ENCODE measurements at regions not wholly inside any gene's neighbourhood (a gene's known extent, or its start where the extent isn't known, plus 50 kb on each side); places are given as distances from the start of the nearest gene placed in this dataset.
A peak's percentile ranks its signal among the peaks of the same experiment; 100 is the strongest.

- Mint-ChIP-seq H3K4me3 (no peak overlapping the region), H3K27ac (no peak overlapping the region), H3K36me3 (ENCODE audit: low read depth) (peaks cover 4% of the 10 kb centered on the region), H3K4me1 (no peaks in the 10 kb centered on the region), H3K27me3 (peaks cover 49% of the 10 kb centered on the region)
- DNase-seq (no peak), ATAC-seq (no peak)
- no peaks in the 10 kb centered on the region for H3K9me3 ChIP-seq (ENCODE audit: control insufficient read depth, low read length, poor library complexity, severe bottlenecking)
These were observed 189.6 kb upstream of the NRP1 start for GRCh38 chr10:33524041-33524440.

DNA sequence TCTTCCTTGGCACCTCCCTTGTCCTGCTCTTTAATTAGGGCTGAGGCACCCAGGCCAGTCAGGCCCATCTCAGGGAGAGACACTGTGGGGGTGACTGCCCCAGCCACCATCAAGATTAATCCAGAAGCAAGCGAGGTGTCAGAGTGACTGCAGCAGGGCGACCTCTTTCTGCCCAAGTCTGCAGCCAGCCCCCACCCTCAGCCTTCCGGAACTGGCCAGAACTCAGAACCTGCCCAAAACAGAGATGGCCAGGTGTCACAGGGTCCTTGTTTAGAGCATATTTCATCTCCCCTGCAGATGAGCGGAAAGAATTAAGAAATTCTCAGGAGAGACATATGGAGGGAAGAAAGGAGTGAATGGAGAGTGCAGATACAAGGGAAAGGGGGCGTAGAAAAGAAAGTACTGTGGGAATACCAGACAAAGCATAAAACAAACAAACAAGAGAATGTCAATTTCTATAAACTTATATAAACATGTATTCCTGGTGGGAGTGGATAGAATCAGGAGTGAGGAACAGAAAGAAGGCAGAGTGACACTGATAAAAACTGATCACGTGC lies 188.8 kb upstream of the NRP1 start:
- Mint-ChIP-seq H3K27me3 (peaks cover 53% of the 10 kb centered on the region), H3K4me1 (no peaks in the 10 kb centered on the region), H3K27ac (no peak overlapping the region), H3K4me3 (no peak overlapping the region), H3K36me3 (ENCODE audit: low read depth) (peaks cover 4% of the 10 kb centered on the region)
- no peak for ATAC-seq
- DNase-seq = no peak
- H3K9me3 ChIP-seq (ENCODE audit: control insufficient read depth, low read length, poor library complexity, severe bottlenecking) = no peaks in the 10 kb centered on the region

- H3K9me3 ChIP-seq (ENCODE audit: control insufficient read depth, low read length, poor library complexity, severe bottlenecking) = no peaks in the 10 kb centered on the region
- DNase-seq (no peak), ATAC-seq (no peak)
- H3K27ac Mint-ChIP-seq = no peak overlapping the region
- no peaks in the 10 kb centered on the region for H3K4me1 Mint-ChIP-seq
- H3K4me3 Mint-ChIP-seq = no peak overlapping the region
- peaks cover 61% of the 10 kb centered on the region for H3K27me3 Mint-ChIP-seq
- H3K36me3 Mint-ChIP-seq (ENCODE audit: low read depth) = peaks cover 7% of the 10 kb centered on the region
These were observed 187.4 kb upstream of the NRP1 start for GRCh38 chr10:33521904-33522303.

- Mint-ChIP-seq H3K27ac (no peak overlapping the region), H3K27me3 (peaks cover 61% of the 10 kb centered on the region), H3K36me3 (ENCODE audit: low read depth) (peaks cover 7% of the 10 kb centered on the region), H3K4me3 (no peak overlapping the region), H3K4me1 (no peaks in the 10 kb centered on the region)
- H3K9me3 ChIP-seq (ENCODE audit: control insufficient read depth, low read length, poor library complexity, severe bottlenecking) = no peaks in the 10 kb centered on the region
- no peak for DNase-seq
- no peak for ATAC-seq
These were observed 186.6 kb upstream of the NRP1 start for GRCh38 chr10:33521062-33521461.

DNA sequence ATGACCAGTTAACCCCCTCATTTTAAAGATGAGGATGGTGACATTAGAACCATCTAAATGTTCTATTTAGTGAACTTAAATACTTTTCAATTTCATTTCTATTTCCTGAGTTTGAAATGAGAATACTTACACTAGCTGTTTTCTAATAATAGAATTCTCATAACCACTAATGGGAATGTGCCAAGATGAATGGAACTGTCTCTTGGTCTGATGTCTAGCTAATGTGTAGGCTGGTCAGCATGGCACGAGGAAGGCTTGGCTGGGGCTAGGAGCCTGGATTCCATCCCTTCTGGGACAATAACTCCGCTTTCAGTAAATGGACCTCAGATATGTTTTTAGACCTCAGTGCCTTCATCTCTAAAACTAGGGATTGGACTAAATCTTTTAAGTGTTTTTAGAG lies 185.8 kb upstream of the NRP1 start:
- no peak for DNase-seq
- Mint-ChIP-seq H3K27ac (no peak overlapping the region), H3K27me3 (peaks cover 57% of the 10 kb centered on the region), H3K4me3 (no peak overlapping the region), H3K4me1 (no peaks in the 10 kb centered on the region), H3K36me3 (ENCODE audit: low read depth) (peaks cover 7% of the 10 kb centered on the region)
- no peak for ATAC-seq
- no peaks in the 10 kb centered on the region for H3K9me3 ChIP-seq (ENCODE audit: control insufficient read depth, low read length, poor library complexity, severe bottlenecking)

- no peaks in the 10 kb centered on the region for H3K9me3 ChIP-seq (ENCODE audit: control insufficient read depth, low read length, poor library complexity, severe bottlenecking)
- DNase-seq (no peak), ATAC-seq (no peak)
- H3K27me3 Mint-ChIP-seq = peaks cover 57% of the 10 kb centered on the region
- H3K4me1 Mint-ChIP-seq = no peaks in the 10 kb centered on the region
- no peak overlapping the region for H3K4me3 Mint-ChIP-seq
- peaks cover 7% of the 10 kb centered on the region for H3K36me3 Mint-ChIP-seq (ENCODE audit: low read depth)
- H3K27ac Mint-ChIP-seq = no peak overlapping the region
These were observed 184.8 kb upstream of the NRP1 start for GRCh38 chr10:33519130-33519860.

DNA sequence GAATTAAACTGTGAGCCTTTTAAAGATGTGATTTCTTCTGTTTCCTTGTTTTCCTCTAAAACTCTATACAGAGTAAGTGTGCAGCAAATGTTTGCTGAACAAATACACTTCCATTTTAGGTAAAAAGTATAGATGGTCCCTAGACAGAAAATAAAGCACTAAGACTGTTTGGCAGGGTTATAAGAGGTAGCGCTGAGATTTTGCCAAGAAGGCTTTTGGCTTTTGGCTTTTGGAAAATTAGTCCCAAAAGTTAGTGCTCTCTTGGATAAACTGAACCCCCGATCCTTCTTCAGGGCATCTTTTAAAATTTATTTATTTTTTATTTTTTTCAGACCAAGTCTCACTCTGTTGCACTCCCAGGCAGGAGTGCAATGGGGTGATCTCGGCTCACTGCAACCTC lies 175.7 kb upstream of the NRP1 start:
- no peak overlapping the region for H3K27ac Mint-ChIP-seq
- H3K9me3 ChIP-seq (ENCODE audit: control insufficient read depth, low read length, poor library complexity, severe bottlenecking) = no peaks in the 10 kb centered on the region
- no peak for ATAC-seq

GRCh38 chr10:33509231-33509831 lies 174.9 kb upstream of the NRP1 start:
- peak; percentile 57 for ATAC-seq
- Mint-ChIP-seq H3K36me3 (ENCODE audit: low read depth) (no peaks in the 10 kb centered on the region), H3K27me3 (peaks cover 15% of the 10 kb centered on the region), H3K27ac (no peak overlapping the region), H3K4me1 (no peaks in the 10 kb centered on the region), H3K4me3 (no peak overlapping the region)
- no peaks in the 10 kb centered on the region for H3K9me3 ChIP-seq (ENCODE audit: control insufficient read depth, low read length, poor library complexity, severe bottlenecking)
- no peak for DNase-seq

More for the DNA sequence above, 175.7 kb upstream of the NRP1 start:
- H3K36me3 Mint-ChIP-seq (ENCODE audit: low read depth) = no peaks in the 10 kb centered on the region
- H3K4me1 Mint-ChIP-seq = no peaks in the 10 kb centered on the region
- no peak for DNase-seq
- H3K4me3 Mint-ChIP-seq = no peak overlapping the region
- peaks cover 9% of the 10 kb centered on the region for H3K27me3 Mint-ChIP-seq

GRCh38 chr10:33507662-33508425 lies 173.4 kb upstream of the NRP1 start:
- Mint-ChIP-seq H3K27me3 (peaks cover 22% of the 10 kb centered on the region), H3K36me3 (ENCODE audit: low read depth) (no peaks in the 10 kb centered on the region), H3K4me3 (no peak overlapping the region), H3K27ac (no peak overlapping the region), H3K4me1 (no peaks in the 10 kb centered on the region)
- H3K9me3 ChIP-seq (ENCODE audit: control insufficient read depth, low read length, poor library complexity, severe bottlenecking) = no peaks in the 10 kb centered on the region
- no peak for DNase-seq
- ATAC-seq = no peak

DNA sequence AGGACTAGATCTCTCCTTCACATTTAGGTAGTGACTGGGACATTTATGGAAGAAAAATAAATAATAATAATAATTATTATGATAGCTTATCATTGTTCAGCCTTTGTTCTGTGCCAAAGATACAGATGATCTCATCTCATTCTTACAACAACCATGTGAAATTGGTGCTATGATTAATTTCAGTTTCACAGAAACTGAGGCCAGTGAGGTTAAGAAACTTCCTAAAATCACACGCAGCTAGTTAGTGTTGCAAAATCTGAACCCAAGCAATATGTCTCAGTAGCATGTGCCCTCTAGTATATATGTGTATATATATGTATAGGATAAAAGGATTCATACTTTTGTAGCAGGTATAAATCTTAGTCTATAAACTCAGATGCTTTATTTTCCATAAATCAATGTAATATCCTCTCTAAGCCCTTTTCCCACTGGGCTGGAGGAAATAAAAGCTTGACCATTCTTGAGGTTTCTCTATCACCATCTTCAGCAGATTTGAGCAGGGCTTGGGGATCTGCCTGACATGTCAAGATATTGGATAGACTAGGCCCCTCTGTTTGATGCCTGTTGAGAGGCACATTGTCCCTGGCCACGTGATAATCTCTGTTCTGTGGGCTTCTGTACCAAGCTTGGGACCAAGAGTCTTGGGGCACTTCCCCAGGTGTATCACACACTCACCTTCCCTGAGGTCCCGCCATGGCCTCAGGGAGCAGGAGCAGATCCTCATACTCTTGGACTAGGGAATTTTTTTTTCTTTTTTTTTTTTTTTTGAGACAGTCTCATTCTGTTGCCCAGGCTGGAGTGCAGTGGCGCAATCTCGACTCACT lies 172.6 kb upstream of the NRP1 start:
- DNase-seq (no peak), ATAC-seq (no peak)
- H3K4me1 Mint-ChIP-seq = no peaks in the 10 kb centered on the region
- H3K27me3 Mint-ChIP-seq = peaks cover 22% of the 10 kb centered on the region
- no peaks in the 10 kb centered on the region for H3K36me3 Mint-ChIP-seq (ENCODE audit: low read depth)
- H3K27ac Mint-ChIP-seq = no peak overlapping the region
- H3K9me3 ChIP-seq (ENCODE audit: control insufficient read depth, low read length, poor library complexity, severe bottlenecking) = no peaks in the 10 kb centered on the region
- H3K4me3 Mint-ChIP-seq = no peak overlapping the region

GRCh38 chr10:33506391-33506790 lies 171.9 kb upstream of the NRP1 start:
- H3K9me3 ChIP-seq (ENCODE audit: control insufficient read depth, low read length, poor library complexity, severe bottlenecking) = no peaks in the 10 kb centered on the region
- no peaks in the 10 kb centered on the region for H3K36me3 Mint-ChIP-seq (ENCODE audit: low read depth)
- ATAC-seq = no peak
- DNase-seq = no peak
- peaks cover 25% of the 10 kb centered on the region for H3K27me3 Mint-ChIP-seq
- no peak overlapping the region for H3K27ac Mint-ChIP-seq
- H3K4me3 Mint-ChIP-seq = no peak overlapping the region
- H3K4me1 Mint-ChIP-seq = no peaks in the 10 kb centered on the region

- ATAC-seq (no peak), DNase-seq (no peak)
- Mint-ChIP-seq H3K27ac (no peak overlapping the region), H3K4me3 (no peak overlapping the region), H3K36me3 (ENCODE audit: low read depth) (no peaks in the 10 kb centered on the region), H3K4me1 (peaks cover 4% of the 10 kb centered on the region), H3K27me3 (peaks cover 24% of the 10 kb centered on the region)
- H3K9me3 ChIP-seq (ENCODE audit: control insufficient read depth, low read length, poor library complexity, severe bottlenecking) = no peaks in the 10 kb centered on the region
These were observed 166.7 kb upstream of the NRP1 start for GRCh38 chr10:33501161-33501560.
